GM12878 (cell line): ENCODE measurements at regions not wholly inside any gene's neighbourhood (a gene's known extent, or its start where the extent isn't known, plus 50 kb on each side); places are given as distances from the start of the nearest gene placed in this dataset.

Source experiments
- BHLHE40 ChIP-seq, 2 experiments: fragments of 450-650 bp in 1 of 2; IDR thresholded peaks; 2 replicates each; pipeline ENCODE4 v1.6.1; 2011 to 2017; ENCODE audit warnings: low read depth in 2 of 2, borderline replicate concordance in 1 of 2, improper control_type of control experiment in 1 of 2, low read length in 1 of 2, mild to moderate bottlenecking in 1 of 2
- PML ChIP-seq: IDR thresholded peaks from 2 replicates; pipeline ENCODE4 v1.6.1; 2012; ENCODE audit warnings: low read length, inconsistent platforms
- YY1 ChIP-seq: IDR thresholded peaks from 2 replicates; pipeline ENCODE4 v1.6.1; 2011; ENCODE audit warnings: low read depth, mild to moderate bottlenecking, low read length
- TF ChIP-seq, protein P1 (sequence below), 3 experiments: IDR thresholded peaks in 2 of 3; conservative IDR thresholded peaks in 1 of 3; 2 replicates each; pipeline ENCODE4 v1.5.1; 2011; ENCODE audit warnings: low read depth in 3 of 3, low read length in 3 of 3, mild to moderate bottlenecking in 3 of 3, control low read depth in 2 of 3, moderate library complexity in 2 of 3, inconsistent platforms in 1 of 3, mixed read lengths in 1 of 3; ENCODE audit not compliant: control insufficient read depth in 2 of 3, insufficient read depth in 1 of 3; ENCODE audit errors: extremely low read depth in 1 of 3

DNA sequence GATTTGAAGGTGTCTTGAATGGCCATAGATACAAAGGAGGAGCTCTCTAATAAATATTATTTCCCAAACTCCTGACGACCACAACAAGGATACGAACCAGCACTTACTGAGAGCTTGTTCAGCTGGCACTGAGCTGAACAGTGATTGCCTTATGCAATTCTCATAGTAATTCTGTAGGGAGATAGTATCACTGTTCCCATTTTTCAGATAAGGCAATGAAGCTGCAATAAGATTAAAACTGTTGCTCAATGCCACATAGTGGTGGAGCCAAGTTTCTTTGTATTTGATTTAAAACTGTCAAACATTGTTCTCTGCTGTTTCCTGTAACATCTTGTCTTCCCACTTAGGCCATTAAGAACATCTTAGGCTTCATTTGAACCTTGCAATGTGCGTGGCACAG lies 163.9 kb downstream of the RPLP1 start:
- TF ChIP-seq BHLHE40 (IDR thresholded peaks at IDR 0.05; ENCODE audit: borderline replicate concordance in 1 of 2, low read depth in 2 of 2, low read length in 1 of 2) (no peak), YY1 (no peak), PML (no peak)
- TF ChIP-seq, protein P1, sequence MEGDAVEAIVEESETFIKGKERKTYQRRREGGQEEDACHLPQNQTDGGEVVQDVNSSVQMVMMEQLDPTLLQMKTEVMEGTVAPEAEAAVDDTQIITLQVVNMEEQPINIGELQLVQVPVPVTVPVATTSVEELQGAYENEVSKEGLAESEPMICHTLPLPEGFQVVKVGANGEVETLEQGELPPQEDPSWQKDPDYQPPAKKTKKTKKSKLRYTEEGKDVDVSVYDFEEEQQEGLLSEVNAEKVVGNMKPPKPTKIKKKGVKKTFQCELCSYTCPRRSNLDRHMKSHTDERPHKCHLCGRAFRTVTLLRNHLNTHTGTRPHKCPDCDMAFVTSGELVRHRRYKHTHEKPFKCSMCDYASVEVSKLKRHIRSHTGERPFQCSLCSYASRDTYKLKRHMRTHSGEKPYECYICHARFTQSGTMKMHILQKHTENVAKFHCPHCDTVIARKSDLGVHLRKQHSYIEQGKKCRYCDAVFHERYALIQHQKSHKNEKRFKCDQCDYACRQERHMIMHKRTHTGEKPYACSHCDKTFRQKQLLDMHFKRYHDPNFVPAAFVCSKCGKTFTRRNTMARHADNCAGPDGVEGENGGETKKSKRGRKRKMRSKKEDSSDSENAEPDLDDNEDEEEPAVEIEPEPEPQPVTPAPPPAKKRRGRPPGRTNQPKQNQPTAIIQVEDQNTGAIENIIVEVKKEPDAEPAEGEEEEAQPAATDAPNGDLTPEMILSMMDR (IDR thresholded peaks at IDR 0.05 in 2 of 3, conservative IDR thresholded peaks at IDR 0.05 in 1 of 3; ENCODE audit: control insufficient read depth in 2 of 3, extremely low read depth in 1 of 3, insufficient read depth in 1 of 3, low read depth in 3 of 3, low read length in 3 of 3): no peak
